ENCODE measurements at regions not wholly inside any gene's neighbourhood (a gene's known extent, or its start where the extent isn't known, plus 50 kb on each side); places are given as distances from the start of the nearest gene placed in this dataset.

- TF ChIP-seq, protein P1, sequence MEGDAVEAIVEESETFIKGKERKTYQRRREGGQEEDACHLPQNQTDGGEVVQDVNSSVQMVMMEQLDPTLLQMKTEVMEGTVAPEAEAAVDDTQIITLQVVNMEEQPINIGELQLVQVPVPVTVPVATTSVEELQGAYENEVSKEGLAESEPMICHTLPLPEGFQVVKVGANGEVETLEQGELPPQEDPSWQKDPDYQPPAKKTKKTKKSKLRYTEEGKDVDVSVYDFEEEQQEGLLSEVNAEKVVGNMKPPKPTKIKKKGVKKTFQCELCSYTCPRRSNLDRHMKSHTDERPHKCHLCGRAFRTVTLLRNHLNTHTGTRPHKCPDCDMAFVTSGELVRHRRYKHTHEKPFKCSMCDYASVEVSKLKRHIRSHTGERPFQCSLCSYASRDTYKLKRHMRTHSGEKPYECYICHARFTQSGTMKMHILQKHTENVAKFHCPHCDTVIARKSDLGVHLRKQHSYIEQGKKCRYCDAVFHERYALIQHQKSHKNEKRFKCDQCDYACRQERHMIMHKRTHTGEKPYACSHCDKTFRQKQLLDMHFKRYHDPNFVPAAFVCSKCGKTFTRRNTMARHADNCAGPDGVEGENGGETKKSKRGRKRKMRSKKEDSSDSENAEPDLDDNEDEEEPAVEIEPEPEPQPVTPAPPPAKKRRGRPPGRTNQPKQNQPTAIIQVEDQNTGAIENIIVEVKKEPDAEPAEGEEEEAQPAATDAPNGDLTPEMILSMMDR (IDR thresholded peaks at IDR 0.05) = no peak
- no peak for TF ChIP-seq POLR2A (IDR thresholded peaks at IDR 0.05)
These were observed 71.2 kb upstream of the ARID5B start for GRCh38 chr10:61830072-61830845.

Measured in lower leg skin (tissue), 3 donors.